ENCODE measurements at regions not wholly inside any gene's neighbourhood (a gene's known extent, or its start where the extent isn't known, plus 50 kb on each side); places are given as distances from the start of the nearest gene placed in this dataset.

GRCh38 chr4:64545593-64545992 is 136.3 kb upstream of the TECRL start:
- DNase-seq, result no peak

DNA sequence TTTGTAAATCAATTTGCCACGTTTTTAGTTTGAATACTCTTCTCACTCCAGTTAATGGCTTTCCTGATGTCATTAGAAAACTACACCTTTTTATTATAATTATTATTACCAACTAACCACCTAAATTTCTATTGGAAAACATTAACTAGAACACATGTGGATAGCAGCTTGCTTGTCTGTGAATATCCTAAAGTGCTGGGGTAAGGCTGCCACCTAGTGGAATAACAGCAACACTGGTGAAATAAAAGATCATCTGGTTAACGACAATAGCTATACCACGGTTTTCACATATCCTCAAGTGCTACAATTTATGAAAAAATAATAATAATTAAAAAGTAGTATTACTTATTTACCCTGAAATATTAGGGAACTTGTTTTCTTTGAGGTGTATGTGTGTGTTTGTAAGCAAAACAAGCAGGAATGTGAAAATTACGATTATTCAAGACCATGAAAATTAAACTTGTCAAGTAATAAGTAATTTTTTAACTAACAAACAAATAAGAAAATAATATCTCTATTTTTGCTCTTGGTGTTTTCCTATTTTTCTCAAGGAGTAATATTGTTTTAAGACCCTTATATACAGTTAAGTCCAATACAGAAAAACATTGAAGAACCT is 130.1 kb upstream of the TECRL start:
- DNase-seq, result peak; percentile 4

GRCh38 chr4:64538219-64538618 is 129.0 kb upstream of the TECRL start:
- DNase-seq, result no peak

DNA sequence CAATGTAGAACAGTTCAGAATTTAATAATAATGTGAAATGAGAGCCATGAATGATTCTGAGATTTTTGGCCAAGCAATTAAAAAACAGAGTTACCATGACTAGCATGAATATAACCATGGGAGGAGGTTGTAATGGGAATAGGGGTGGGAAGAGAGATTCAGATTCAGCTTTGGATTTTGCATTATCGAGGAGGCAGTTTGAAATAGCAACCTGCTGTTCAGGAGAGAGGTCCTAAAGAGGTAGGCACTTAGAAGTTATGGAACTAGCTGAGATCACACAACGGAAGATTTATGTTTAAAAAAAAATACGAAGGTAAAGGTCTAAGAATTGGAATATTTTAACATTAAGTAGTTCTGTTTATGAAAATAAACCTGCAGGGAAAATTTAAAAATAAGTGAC is 124.4 kb upstream of the TECRL start:
- no peak for DNase-seq

DNA sequence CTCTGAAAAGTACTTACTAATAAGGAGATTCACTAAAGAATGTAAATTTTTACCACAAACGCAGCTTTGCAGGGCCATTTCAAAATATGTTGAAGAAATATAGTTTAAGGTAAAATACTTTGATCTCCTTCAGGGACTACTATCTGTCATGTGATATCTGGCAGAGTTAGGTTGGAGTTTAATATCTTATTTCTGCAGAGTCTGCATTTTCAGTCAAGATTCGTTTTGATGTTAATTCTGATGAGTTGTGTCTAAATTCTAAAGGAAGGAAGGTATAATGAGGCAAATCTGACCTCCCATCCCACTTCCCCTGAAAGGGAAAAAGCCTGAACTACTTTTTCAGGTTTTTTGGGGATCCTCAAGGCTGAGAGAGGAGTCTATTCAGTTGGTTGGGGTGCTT is 123.9 kb upstream of the TECRL start:
- no peak for DNase-seq

- DNase-seq, result no peak
These were observed 111.2 kb upstream of the TECRL start for GRCh38 chr4:64520421-64520820.

- DNase-seq, result no peak
These were observed 109.3 kb upstream of the TECRL start for GRCh38 chr4:64518600-64518999.

DNA sequence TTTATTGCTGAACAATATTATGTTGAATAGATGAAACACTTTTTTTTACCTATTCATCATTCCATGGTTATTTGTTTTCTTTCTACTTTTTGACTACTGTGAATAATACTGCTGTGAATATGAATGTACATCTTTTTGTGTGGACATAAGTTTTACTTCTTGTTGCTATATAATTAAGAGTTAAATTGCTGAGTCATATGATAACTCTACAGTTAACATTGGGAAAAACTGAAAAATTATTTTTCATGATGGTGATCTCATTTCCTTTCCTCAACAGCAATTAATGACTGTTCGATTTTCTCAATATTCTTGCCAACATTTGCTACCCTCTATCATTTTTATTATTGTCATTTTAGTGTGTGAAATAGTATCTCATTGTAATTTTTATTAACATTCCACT is 106.9 kb upstream of the TECRL start:
- no peak for DNase-seq

DNA sequence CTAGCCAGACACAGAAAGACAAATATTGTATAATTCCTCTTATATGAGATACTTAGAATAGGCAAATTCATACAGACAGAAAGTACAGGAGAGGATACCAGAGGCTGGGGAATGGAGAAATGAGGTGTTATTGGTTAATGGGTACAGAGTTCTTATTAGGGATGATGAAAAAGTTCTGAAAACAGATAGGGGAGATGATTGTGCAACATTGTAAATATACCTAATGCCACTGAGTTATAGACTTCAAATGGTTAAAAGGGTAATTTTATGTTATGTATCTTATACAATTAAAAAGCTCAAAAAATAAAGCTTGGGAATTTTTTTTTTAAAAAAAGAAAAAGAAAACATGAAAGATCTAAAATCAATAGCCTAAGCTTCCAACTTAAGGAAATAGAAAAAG is 98.8 kb upstream of the TECRL start:
- DNase-seq, result no peak

- no peak for DNase-seq
These were observed 94.9 kb upstream of the TECRL start for GRCh38 chr4:64503945-64504675.

GRCh38 chr4:64503416-64503815 is 94.2 kb upstream of the TECRL start:
- DNase-seq, result no peak

GRCh38 chr4:64497491-64497890 is 88.2 kb upstream of the TECRL start:
- DNase-seq, result no peak

- no peak for DNase-seq
These were observed 86.7 kb upstream of the TECRL start for GRCh38 chr4:64495946-64496345.

DNA sequence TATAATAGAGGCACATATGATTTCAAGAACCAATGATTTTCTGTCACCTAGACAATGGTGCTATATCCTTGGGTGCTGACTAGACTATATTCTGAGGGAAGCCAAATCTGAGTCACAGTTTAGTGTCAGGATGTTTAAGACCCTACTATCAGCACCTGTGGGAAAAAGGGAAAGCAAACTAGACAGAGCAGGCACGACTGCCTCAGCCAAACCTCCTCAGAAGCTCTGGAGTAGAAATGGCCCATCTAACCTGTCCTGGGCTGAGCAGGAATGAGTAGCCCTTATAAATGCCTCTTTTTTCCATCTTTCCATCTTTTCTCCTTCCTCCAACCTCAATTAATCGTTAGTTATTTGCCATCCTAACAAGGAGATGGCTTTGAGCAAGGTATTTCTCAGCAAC is 80.4 kb upstream of the TECRL start:
- no peak for DNase-seq

DNA sequence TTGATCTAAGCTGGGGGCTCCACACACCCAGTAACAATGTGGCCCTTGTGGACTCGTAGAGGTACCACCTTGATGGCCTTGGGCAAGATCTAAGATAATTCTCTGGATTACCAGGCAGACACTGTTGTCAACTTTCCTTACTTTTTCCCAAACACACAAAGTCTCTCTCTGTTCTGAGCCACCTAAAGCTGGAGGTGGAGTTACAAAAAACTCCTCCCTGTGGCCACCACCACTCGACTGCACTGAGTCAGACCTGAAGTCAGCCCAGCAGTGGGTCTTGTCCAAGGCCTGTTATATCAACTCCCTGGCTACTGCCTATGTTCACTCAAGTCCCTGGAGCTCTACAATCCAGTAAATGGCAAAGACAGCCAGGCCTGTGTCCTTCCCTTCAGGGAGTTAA is 70.1 kb upstream of the TECRL start:
- DNase-seq, result no peak

GRCh38 chr4:64477127-64477526 is 67.9 kb upstream of the TECRL start:
- no peak for DNase-seq

DNA sequence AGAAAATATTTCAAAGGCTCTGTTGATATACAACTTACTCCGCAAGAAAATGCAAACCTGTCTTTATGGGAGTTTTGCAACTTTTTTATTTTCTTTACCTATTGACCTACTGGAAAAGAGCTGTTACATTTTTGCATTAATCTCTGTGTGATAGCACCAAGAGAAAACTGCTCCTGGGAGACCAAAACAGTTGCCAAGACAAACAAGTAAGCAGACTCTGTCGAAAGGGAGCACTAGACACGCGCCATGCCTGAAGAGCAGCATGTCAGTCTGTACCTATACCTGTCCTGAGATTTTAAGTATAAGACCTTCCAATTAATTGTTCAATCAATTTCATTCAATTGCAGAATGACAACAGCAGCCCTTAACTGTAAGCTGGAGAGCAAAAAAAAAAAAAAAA is 56.0 kb upstream of the TECRL start:
- DNase-seq, result no peak

DNA sequence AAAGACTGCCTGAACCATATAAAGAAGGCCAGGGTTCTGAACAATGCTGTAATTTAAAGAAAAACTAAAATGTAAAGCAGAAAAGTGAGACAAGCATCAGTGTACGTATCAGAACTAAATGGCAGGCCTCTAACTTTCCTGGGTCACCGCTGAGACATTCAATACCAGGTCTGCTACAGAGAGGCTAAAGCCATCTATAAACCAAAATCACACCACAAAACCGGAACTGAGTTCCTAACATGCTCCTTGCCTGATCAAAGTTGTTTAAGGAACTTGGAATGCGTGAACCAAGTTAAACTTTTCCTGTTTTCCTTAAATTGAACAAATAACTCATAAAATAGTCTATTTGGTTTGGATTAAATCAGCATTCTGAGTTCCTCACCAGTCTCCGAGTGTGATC is 55.3 kb upstream of the TECRL start:
- no peak for DNase-seq
